H1 (cell line): ENCODE measurements at regions not wholly inside any gene's neighbourhood (a gene's known extent, or its start where the extent isn't known, plus 50 kb on each side); places are given as distances from the start of the nearest gene placed in this dataset.

Source experiments
- ATF3 ChIP-seq: IDR thresholded peaks from 2 replicates; pipeline ENCODE4 v1.6.1; 2011; ENCODE audit warnings: low read depth, mild to moderate bottlenecking, low read length; ENCODE audit not compliant: insufficient read depth
- BCL11A ChIP-seq, 2 experiments: IDR thresholded peaks; one replicate each; pipeline ENCODE4 v1.6.1; 2011; ENCODE audit warnings: low read depth in 2 of 2, low read length in 2 of 2, mild to moderate bottlenecking in 2 of 2
- BRCA1 ChIP-seq: IDR thresholded peaks from 2 replicates; pipeline ENCODE4 v1.6.1; 2012; ENCODE audit warnings: low read depth, low read length, improper control_type of control experiment
- CHD2 ChIP-seq: IDR thresholded peaks from 2 replicates; pipeline ENCODE4 v1.6.1; 2012; ENCODE audit warnings: low read length, improper control_type of control experiment
- CTCF ChIP-seq, 3 experiments: IDR thresholded peaks; 1 replicate in 2 of 3; 2 replicates in 1 of 3; pipeline versions ENCODE4 v1.5.1 to v1.6.1; 2011; ENCODE audit warnings: low read length in 3 of 3, mild to moderate bottlenecking in 3 of 3, inconsistent platforms in 2 of 3, low read depth in 1 of 3, moderate library complexity in 1 of 3; ENCODE audit not compliant: insufficient read depth in 1 of 3; ENCODE audit errors: control extremely low read depth in 1 of 3
- HDAC6 ChIP-seq: IDR thresholded peaks from one replicate; pipeline ENCODE4 v1.7.1; 2012; ENCODE audit warnings: low read depth, mild to moderate bottlenecking, inconsistent platforms, low read length, moderate library complexity
- JUN ChIP-seq: IDR thresholded peaks from 2 replicates; pipeline ENCODE4 v1.6.1; 2011; ENCODE audit warnings: low read depth, mild to moderate bottlenecking, improper control_type of control experiment, low read length
- JUND ChIP-seq: IDR thresholded peaks from 2 replicates; pipeline ENCODE4 v1.6.1; 2011; ENCODE audit warnings: mild to moderate bottlenecking, improper control_type of control experiment, low read length
- MAX ChIP-seq: IDR thresholded peaks from 2 replicates; pipeline ENCODE4 v1.6.1; 2012; ENCODE audit warnings: inconsistent platforms
- POLR2A ChIP-seq, 2 experiments: IDR thresholded peaks; 1 replicate in 1 of 2; 2 replicates in 1 of 2; pipeline ENCODE4 v1.6.1; 2011; ENCODE audit warnings: low read depth in 2 of 2, low read length in 2 of 2, mild to moderate bottlenecking in 2 of 2; ENCODE audit errors: control extremely low read depth in 1 of 2
- SP1 ChIP-seq: IDR thresholded peaks from 2 replicates; pipeline ENCODE4 v1.6.1; 2011; ENCODE audit warnings: low read depth, low read length
- YY1 ChIP-seq: IDR thresholded peaks from 2 replicates; pipeline ENCODE4 v1.6.1; 2011; ENCODE audit warnings: low read depth, mild to moderate bottlenecking, low read length

- no peak for TF ChIP-seq POLR2A (IDR thresholded peaks at IDR 0.05; ENCODE audit: control extremely low read depth in 1 of 2, low read depth in 2 of 2, low read length in 2 of 2)
- TF ChIP-seq CTCF (IDR thresholded peaks at IDR 0.05; ENCODE audit: control extremely low read depth in 1 of 3, insufficient read depth in 1 of 3, low read depth in 1 of 3, low read length in 3 of 3), result no peak
- TF ChIP-seq JUND, result no peak
- TF ChIP-seq HDAC6, result no peak
- TF ChIP-seq MAX, result no peak
- TF ChIP-seq CHD2, result no peak
- no peak for TF ChIP-seq SP1
- TF ChIP-seq BCL11A (IDR thresholded peaks at IDR 0.05; ENCODE audit: low read depth in 2 of 2, low read length in 2 of 2), result no peak
- no peak for TF ChIP-seq BRCA1
- TF ChIP-seq JUN, result no peak
- no peak for TF ChIP-seq YY1
- TF ChIP-seq ATF3, result no peak
These were observed 222.4 kb downstream of the TFAP2C start for GRCh38 chr20:56851552-56851951.
